DMS114 treated with DMSO at 0.1 percent for 48 hours (cell line): ENCODE measurements at regions not wholly inside any gene's neighbourhood (a gene's known extent, or its start where the extent isn't known, plus 50 kb on each side); places are given as distances from the start of the nearest gene placed in this dataset.

Experiments
- DNase-seq: peaks from one replicate; lab custom pipeline; 2025; ENCODE audit not compliant: unreplicated experiment; lab: John Stamatoyannopoulos, UW

GRCh38 chr2:147657086-147658000 is 187.5 kb upstream of the ACVR2A start:
- DNase-seq: no peak

GRCh38 chr2:147649998-147650397 is 194.8 kb upstream of the ACVR2A start:
- DNase-seq: no peak

GRCh38 chr2:147649286-147649685 is 195.5 kb upstream of the ACVR2A start:
- DNase-seq: no peak

DNA sequence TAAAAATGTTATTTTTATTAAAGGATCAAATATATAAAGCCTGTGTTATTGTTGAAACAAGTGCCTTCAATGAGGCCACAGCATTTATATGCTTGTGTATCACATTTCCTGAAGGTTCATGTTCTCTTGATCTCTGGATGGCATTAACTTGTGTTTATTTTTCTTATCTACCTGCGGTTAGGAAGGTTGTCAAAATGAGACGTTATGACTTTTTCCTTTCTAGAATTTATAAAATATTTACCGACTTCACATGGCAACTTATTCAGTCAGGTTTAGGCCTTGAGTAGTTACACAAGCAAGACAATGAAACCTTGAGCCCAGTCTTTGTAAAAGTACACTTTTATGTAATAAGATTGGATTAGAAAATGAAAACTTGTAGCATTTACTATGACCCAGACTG is 196.4 kb upstream of the ACVR2A start:
- DNase-seq: no peak

- DNase-seq: no peak
Measured at GRCh38 chr2:147647816-147648215, 197.0 kb upstream of the ACVR2A start.

DNA sequence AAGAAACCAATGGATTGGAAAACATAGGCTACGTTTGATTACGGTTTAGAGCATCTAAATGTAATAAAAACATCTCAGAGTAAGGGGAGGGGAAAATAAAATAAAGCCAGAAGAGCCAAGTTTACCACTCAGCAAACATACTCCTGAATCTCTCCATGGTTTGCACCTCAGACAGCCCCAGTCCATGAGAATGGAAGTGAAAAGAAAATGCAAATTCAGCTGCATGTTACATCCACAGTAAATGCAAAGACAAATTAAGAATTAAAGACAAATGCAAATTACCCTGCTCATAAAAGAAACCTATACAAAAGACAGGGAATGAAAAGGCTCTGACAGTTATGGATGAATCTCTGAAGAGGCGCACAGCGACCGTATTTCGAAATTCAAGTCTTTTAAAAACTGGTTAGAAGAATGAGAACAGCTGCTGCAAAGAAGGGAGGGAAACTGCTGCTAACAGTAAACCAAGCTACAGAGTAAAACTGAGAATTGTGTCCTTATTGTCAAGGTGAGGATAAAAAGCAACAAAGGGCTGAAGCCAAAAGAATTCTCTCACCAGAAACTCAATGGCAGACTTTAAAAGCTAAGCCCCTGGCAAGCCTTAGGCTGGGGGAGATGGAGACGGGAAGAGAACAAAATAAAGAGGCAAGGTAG is 197.9 kb upstream of the ACVR2A start:
- no peak for DNase-seq

GRCh38 chr2:147644491-147644890 is 200.3 kb upstream of the ACVR2A start:
- no peak for DNase-seq

GRCh38 chr2:147642765-147643164 is 202.1 kb upstream of the ACVR2A start:
- DNase-seq: no peak

DNA sequence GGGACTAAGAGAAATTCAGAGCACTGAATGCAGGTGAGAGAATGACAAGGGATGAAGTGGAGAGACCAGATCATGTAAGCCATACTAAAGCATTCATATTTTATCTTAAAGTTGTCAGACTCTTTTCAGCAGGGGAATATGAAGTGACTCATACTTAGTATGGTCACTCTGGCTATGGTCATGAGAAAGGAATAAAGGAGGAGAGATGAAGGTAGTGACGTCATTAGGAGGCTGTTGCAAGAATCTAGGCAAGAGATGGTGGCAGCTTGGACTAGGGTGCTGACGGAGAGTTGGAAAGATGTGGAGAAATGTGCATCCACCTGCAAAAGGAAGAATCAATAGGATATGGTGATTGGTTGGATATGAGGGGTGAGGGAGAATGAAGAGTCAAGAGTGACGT is 203.2 kb upstream of the ACVR2A start:
- DNase-seq: no peak

DNA sequence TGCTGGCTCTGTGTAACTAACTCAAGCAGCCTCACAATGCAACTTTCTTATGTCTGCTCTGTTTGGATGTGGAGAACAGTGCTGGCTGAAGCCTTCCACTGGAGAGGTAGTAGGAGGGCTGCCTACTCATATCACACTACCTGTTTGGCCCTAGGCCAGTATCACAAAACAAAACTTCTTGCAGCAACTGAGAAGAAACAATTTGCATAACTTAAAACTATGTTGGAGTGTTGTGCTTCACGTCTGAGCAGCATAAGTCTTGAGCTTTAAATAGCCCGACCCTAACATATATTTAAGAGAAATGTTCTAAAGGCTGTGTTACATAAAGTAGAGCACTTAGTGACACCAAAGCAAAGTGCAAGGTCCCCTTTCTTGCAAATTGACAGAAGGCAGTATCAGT is 204.9 kb upstream of the ACVR2A start:
- no peak for DNase-seq

GRCh38 chr2:147639386-147639785 is 205.4 kb upstream of the ACVR2A start:
- DNase-seq: no peak

- DNase-seq: no peak
Measured at GRCh38 chr2:147636886-147637285, 207.9 kb upstream of the ACVR2A start.

DNA sequence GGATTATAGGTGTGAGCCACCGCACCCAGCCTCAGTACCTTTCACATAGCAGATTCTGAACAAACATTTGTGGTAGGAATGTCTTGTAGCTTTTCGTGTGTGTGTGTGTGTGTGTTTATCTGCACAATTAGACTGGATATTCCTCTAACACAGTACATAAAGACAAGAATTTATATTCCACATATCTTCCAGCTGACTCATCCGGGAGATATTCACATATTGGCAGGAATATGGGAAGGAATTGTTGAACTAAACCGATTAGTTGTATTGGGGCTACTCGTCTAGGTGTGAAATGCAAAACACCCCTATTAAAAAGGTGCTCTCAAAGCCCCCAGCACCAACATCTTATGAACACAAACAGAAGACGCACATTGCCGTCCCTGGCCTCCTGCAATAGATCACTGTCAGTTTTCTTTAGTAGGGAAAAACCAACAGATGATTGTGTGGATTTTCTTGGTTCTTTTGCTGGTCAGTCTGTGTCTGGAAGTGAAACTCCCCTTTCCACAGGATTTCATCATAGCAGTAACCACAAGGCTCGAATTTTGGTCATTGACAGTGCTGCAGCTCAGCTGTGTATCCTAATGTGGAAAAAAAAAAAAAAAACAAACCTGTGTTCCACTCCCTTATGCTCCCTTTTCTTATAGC is 208.5 kb upstream of the ACVR2A start:
- no peak for DNase-seq

- no peak for DNase-seq
Measured at GRCh38 chr2:147634826-147635225, 210.0 kb upstream of the ACVR2A start.

DNA sequence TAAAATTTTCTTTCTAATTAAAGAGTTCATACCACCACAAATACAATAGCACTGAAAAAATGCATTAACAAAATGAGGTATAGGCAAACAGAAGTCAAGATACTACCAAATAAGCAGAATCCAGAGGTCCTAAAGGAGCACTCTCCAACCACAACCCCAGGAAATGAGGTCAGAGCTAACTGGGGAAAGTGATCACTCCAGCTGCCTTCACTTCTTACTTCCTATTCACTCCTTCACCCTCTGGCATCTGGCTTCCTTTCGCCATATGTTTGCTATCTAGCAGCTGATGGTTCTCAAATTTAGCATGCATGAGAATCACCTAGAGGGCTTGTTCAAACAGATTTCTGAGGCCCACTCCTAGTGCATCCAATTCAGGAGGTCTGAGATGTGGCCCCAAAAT is 212.6 kb upstream of the ACVR2A start:
- no peak for DNase-seq

DNA sequence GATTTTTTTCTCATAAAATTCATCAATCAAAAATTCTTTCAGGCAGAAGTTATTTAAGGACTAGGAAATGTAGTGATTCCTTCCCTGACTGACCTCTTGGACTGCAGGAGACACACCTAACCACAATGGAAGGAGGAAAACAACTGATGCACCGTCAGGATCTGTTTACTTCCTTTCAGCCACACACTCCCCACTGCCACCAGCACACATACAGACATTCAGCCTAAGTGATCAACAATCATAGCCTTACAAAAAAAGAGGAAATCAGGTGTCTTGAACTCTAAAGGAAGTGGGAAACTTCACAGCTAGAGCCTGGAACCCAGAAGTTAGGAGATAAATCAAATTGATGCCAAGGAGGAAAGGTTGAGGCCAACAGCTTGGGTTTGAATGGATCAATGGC is 213.5 kb upstream of the ACVR2A start:
- no peak for DNase-seq

- no peak for DNase-seq
Measured at GRCh38 chr2:147630585-147630984, 214.2 kb upstream of the ACVR2A start.

DNA sequence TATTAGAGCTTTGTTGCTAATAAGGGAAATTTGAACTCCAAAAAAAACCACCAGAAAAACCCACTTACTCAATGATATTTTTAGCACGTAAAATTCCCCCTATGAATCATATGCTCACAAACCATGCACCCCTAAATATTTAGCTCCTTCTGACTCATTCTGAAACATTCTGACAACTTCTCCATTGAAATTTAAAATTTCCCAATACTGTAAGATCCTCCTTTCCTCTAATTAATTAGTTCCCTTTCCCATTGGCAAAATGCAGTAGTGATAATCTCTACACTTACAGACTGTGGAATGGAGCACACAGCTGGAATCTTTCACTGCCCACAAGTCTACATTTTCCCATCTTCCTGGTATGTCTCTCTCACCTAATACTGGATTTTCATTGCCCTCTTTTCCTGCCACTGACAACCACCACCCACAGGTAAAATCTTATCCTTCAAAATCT is 215.8 kb upstream of the ACVR2A start:
- DNase-seq: no peak

GRCh38 chr2:147623328-147623727 is 221.5 kb upstream of the ACVR2A start:
- no peak for DNase-seq

- DNase-seq: no peak
Measured at GRCh38 chr2:147621656-147622197, 223.1 kb upstream of the ACVR2A start.

- no peak for DNase-seq
Measured at GRCh38 chr2:147619808-147620207, 225.0 kb upstream of the ACVR2A start.

DNA sequence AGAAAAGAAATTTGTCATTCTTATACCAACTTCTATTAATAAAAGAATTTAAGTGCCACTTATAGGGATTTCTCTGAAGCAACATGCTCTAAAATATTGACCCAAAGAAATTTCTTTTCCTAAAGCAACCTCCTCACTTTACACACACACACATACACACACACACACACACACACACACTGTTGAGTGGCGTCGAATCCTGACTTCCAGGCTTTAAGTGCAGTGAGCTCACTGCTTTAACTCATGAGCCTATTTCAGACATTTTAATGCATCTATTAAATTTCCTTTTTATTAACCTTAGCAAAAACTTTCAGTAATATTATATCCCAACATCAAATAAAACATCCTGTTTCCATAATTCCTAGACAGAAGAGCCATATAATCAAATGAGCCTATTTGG is 229.1 kb upstream of the ACVR2A start:
- no peak for DNase-seq
